CD4-positive, alpha-beta memory T cell (primary cell): ENCODE measurements at regions not wholly inside any gene's neighbourhood (a gene's known extent, or its start where the extent isn't known, plus 50 kb on each side); places are given as distances from the start of the nearest gene placed in this dataset.

Experiments used
- CTCF ChIA-PET: fragments of 350-600 bp; sonication (Branson Sonifier 250); formaldehyde crosslinking; loops from one replicate; lab custom pipeline; 2021; ENCODE audit warnings: inconsistent platforms; ENCODE audit not compliant: partially characterized antibody; lab: Charles Lee
- POLR2A ChIA-PET: fragments of 350-600 bp; sonication (Branson Sonifier 250); formaldehyde crosslinking; loops from one replicate; lab custom pipeline; 2021; ENCODE audit not compliant: partially characterized antibody; lab: Charles Lee
- DNase-seq, 5 donors: peaks; one replicate each; pipeline versions ENCODE4 v3.0.0 to v3.0.0-alpha.2; 2020 to 2022; ENCODE audit warnings: mixed read lengths in 1 of 5
- H3K27ac ChIP-seq: one replicate; pipeline ENCODE4 v1.7.0; 2013; ENCODE audit warnings: low read depth, low read length
- H3K27me3 ChIP-seq: 2 replicates; pipeline ENCODE4 v1.7.0; 2013; ENCODE audit warnings: mild to moderate bottlenecking, low read length, moderate library complexity; ENCODE audit not compliant: insufficient read depth
- H3K36me3 ChIP-seq: 2 replicates; pipeline ENCODE4 v1.7.0; 2013; ENCODE audit warnings: mild to moderate bottlenecking, low read length, moderate library complexity; ENCODE audit not compliant: insufficient read depth
- H3K4me1 ChIP-seq: 2 replicates; pipeline ENCODE4 v1.7.0; 2013; ENCODE audit warnings: mild to moderate bottlenecking, low read length, moderate library complexity; ENCODE audit not compliant: insufficient read depth
- H3K4me3 ChIP-seq, 2 donors: one replicate each; pipeline ENCODE4 v1.7.0; 2013; ENCODE audit warnings: low read length in 2 of 2, mild to moderate bottlenecking in 1 of 2
- H3K9me3 ChIP-seq, 2 donors: one replicate each; pipeline ENCODE4 v1.7.0; 2013; ENCODE audit warnings: low read length in 2 of 2, control low read depth in 1 of 2; ENCODE audit not compliant: control insufficient read depth in 1 of 2
- H3K27ac Mint-ChIP-seq, 7 donors: one replicate each; pipeline ENCODE4 v1.8.0; 2020 to 2021; ENCODE audit warnings: mixed read lengths in 7 of 7, mild to moderate bottlenecking in 6 of 7, inconsistent platforms in 3 of 7, moderate library complexity in 3 of 7
- H3K27me3 Mint-ChIP-seq, 2 donors: one replicate each; pipeline ENCODE4 v1.8.0; 2020 to 2021; ENCODE audit warnings: mixed read lengths in 2 of 2
- H3K36me3 Mint-ChIP-seq, 2 donors: one replicate each; pipeline ENCODE4 v1.8.0; 2020 to 2021; ENCODE audit warnings: mixed read lengths in 2 of 2, inconsistent platforms in 1 of 2, mild to moderate bottlenecking in 1 of 2
- H3K4me1 Mint-ChIP-seq, 4 donors: one replicate each; pipeline ENCODE4 v1.8.0; 2020 to 2021; ENCODE audit warnings: mixed read lengths in 4 of 4, mild to moderate bottlenecking in 1 of 4
- H3K4me3 Mint-ChIP-seq, 8 donors: one replicate each; pipeline ENCODE4 v1.8.0; 2020 to 2021; ENCODE audit warnings: mixed read lengths in 8 of 8, mild to moderate bottlenecking in 7 of 8, moderate library complexity in 6 of 8, inconsistent platforms in 3 of 8
- H3K9me3 Mint-ChIP-seq, 8 donors: one replicate each; pipeline ENCODE4 v1.8.0; 2020 to 2021; ENCODE audit warnings: mixed read lengths in 8 of 8, mild to moderate bottlenecking in 5 of 8, inconsistent platforms in 3 of 8, moderate library complexity in 1 of 8
- intact Hi-C: fragments of 100-400 bp; cut with micrococcal nuclease; formaldehyde crosslinking; loops from one replicate; pipeline ENCODE4 v1.15.1; 2023

GRCh38 chr13:74647211-74647610 lies 513.0 kb upstream of the KLF12 start:
- H3K4me1 ChIP-seq, result no peaks in the 10 kb centered on the region
- Mint-ChIP-seq H3K9me3 (peaks cover 0 to 3% (median 0%) of the 10 kb centered on the region in 8 donors), H3K27me3 (peaks cover 0 to 5% of the 10 kb centered on the region in 2 donors), H3K36me3 (no peaks in the 10 kb centered on the region), H3K4me1 (no peaks in the 10 kb centered on the region), H3K27ac (no peak overlapping the region), H3K4me3 (no peak overlapping the region)
- no peak for DNase-seq
- no peaks in the 10 kb centered on the region for H3K36me3 ChIP-seq
- no peak overlapping the region for H3K4me3 ChIP-seq
- intact Hi-C loops, result no loop called here
- no peaks in the 10 kb centered on the region for H3K9me3 ChIP-seq
- ChIA-PET POLR2A (no interaction called here), CTCF (no interaction called here)
- no peak overlapping the region for H3K27ac ChIP-seq
- no peaks in the 10 kb centered on the region for H3K27me3 ChIP-seq

GRCh38 chr13:74646091-74646490 lies 511.9 kb upstream of the KLF12 start:
- Histone ChIP-seq H3K4me3 (no peak overlapping the region), H3K9me3 (no peaks in the 10 kb centered on the region), H3K27ac (no peak overlapping the region), H3K27me3 (no peaks in the 10 kb centered on the region), H3K36me3 (no peaks in the 10 kb centered on the region), H3K4me1 (no peaks in the 10 kb centered on the region)
- POLR2A ChIA-PET, result no interaction called here
- Mint-ChIP-seq H3K9me3 (peaks cover 0 to 3% (median 0%) of the 10 kb centered on the region in 8 donors), H3K27ac (no peak overlapping the region), H3K27me3 (peaks cover 0 to 5% of the 10 kb centered on the region in 2 donors), H3K36me3 (no peaks in the 10 kb centered on the region), H3K4me1 (no peaks in the 10 kb centered on the region), H3K4me3 (no peak overlapping the region)
- intact Hi-C loops, result no loop called here
- CTCF ChIA-PET, result no interaction called here
- no peak for DNase-seq

- POLR2A ChIA-PET, result no interaction called here
- intact Hi-C loops, result no loop called here
- H3K27ac Mint-ChIP-seq, result no peak overlapping the region
Observed at GRCh38 chr13:74645586-74645985, 511.4 kb upstream of the KLF12 start.

GRCh38 chr13:74644229-74644628 lies 510.0 kb upstream of the KLF12 start:
- no peak overlapping the region for H3K4me3 Mint-ChIP-seq
- ChIA-PET POLR2A (no interaction called here), CTCF (interaction anchor here (1.0 kb wide), 1 partner anchor 10 kb away, joined by 3 read pairs; no protein-coding TSS in a partner anchor)
- H3K27ac Mint-ChIP-seq, result no peak overlapping the region
- Histone ChIP-seq H3K4me1 (no peaks in the 10 kb centered on the region), H3K9me3 (no peaks in the 10 kb centered on the region), H3K36me3 (no peaks in the 10 kb centered on the region), H3K27ac (no peak overlapping the region), H3K27me3 (no peaks in the 10 kb centered on the region), H3K4me3 (no peak overlapping the region)
- H3K4me1 Mint-ChIP-seq, result peaks cover 0 to 2% (median 0%) of the 10 kb centered on the region in 4 donors
- no peaks in the 10 kb centered on the region for H3K36me3 Mint-ChIP-seq
- intact Hi-C loops, result no loop called here
- DNase-seq, result no peak
- peaks cover 0 to 3% (median 0%) of the 10 kb centered on the region in 8 donors for H3K9me3 Mint-ChIP-seq
- peaks cover 0 to 2% of the 10 kb centered on the region in 2 donors for H3K27me3 Mint-ChIP-seq

More at GRCh38 chr13:74645586-74645985, 511.4 kb upstream of the KLF12 start:
- H3K4me3 ChIP-seq, result no peak overlapping the region
- Mint-ChIP-seq H3K9me3 (peaks cover 0 to 3% (median 0%) of the 10 kb centered on the region in 8 donors), H3K4me3 (no peak overlapping the region), H3K4me1 (no peaks in the 10 kb centered on the region), H3K36me3 (no peaks in the 10 kb centered on the region), H3K27me3 (peaks cover 0 to 3% of the 10 kb centered on the region in 2 donors)
- no peak overlapping the region for H3K27ac ChIP-seq
- no peak for DNase-seq
- H3K9me3 ChIP-seq, result no peaks in the 10 kb centered on the region
- H3K27me3 ChIP-seq, result no peaks in the 10 kb centered on the region
- no peaks in the 10 kb centered on the region for H3K4me1 ChIP-seq
- H3K36me3 ChIP-seq, result no peaks in the 10 kb centered on the region
- CTCF ChIA-PET, result no interaction called here

- Mint-ChIP-seq H3K4me3 (no peak overlapping the region), H3K27me3 (peaks cover 0 to under 1% of the 10 kb centered on the region in 2 donors), H3K4me1 (peaks cover 0 to 2% (median 0%) of the 10 kb centered on the region in 4 donors), H3K9me3 (peaks cover 0 to 3% (median 0%) of the 10 kb centered on the region in 8 donors), H3K36me3 (no peaks in the 10 kb centered on the region), H3K27ac (no peak overlapping the region)
- DNase-seq, result no peak
- no peak overlapping the region for H3K27ac ChIP-seq
- H3K4me1 ChIP-seq, result no peaks in the 10 kb centered on the region
- no peaks in the 10 kb centered on the region for H3K36me3 ChIP-seq
- H3K27me3 ChIP-seq, result no peaks in the 10 kb centered on the region
- no peaks in the 10 kb centered on the region for H3K9me3 ChIP-seq
- CTCF ChIA-PET, result interaction anchor here (0.9 to 1.3 kb wide), 2 partner anchors 10 to 11 kb away, joined by 3 to 4 read pairs; no protein-coding TSS in a partner anchor
- H3K4me3 ChIP-seq, result no peak overlapping the region
- POLR2A ChIA-PET, result no interaction called here
- intact Hi-C loops, result no loop called here
Observed at GRCh38 chr13:74641586-74641985, 507.4 kb upstream of the KLF12 start.

- H3K4me3 Mint-ChIP-seq, result no peak overlapping the region
- Histone ChIP-seq H3K4me1 (no peaks in the 10 kb centered on the region), H3K9me3 (no peaks in the 10 kb centered on the region), H3K27ac (no peak overlapping the region), H3K36me3 (no peaks in the 10 kb centered on the region), H3K4me3 (no peak overlapping the region), H3K27me3 (no peaks in the 10 kb centered on the region)
- ChIA-PET CTCF (no interaction called here), POLR2A (no interaction called here)
- no peak overlapping the region for H3K27ac Mint-ChIP-seq
- intact Hi-C loops, result no loop called here
- peaks cover 0 to 12% (median 1%) of the 10 kb centered on the region in 8 donors for H3K9me3 Mint-ChIP-seq
- no peak for DNase-seq
- peaks cover 4 to 5% of the 10 kb centered on the region in 2 donors for H3K27me3 Mint-ChIP-seq
- H3K36me3 Mint-ChIP-seq, result no peaks in the 10 kb centered on the region
- no peaks in the 10 kb centered on the region for H3K4me1 Mint-ChIP-seq
Observed at GRCh38 chr13:74633734-74634133, 499.5 kb upstream of the KLF12 start.

- no peaks in the 10 kb centered on the region for H3K9me3 ChIP-seq
- intact Hi-C loops, result no loop called here
- ChIA-PET CTCF (no interaction called here), POLR2A (no interaction called here)
- Mint-ChIP-seq H3K27me3 (peaks cover 5 to 8% of the 10 kb centered on the region in 2 donors), H3K27ac (no peak overlapping the region), H3K36me3 (no peaks in the 10 kb centered on the region), H3K9me3 (peaks cover 0 to 13% (median 2%) of the 10 kb centered on the region in 8 donors), H3K4me3 (no peak overlapping the region), H3K4me1 (no peaks in the 10 kb centered on the region)
- DNase-seq, result no peak
- H3K36me3 ChIP-seq, result no peaks in the 10 kb centered on the region
- no peaks in the 10 kb centered on the region for H3K27me3 ChIP-seq
- H3K27ac ChIP-seq, result no peak overlapping the region
- H3K4me3 ChIP-seq, result no peak overlapping the region
- no peaks in the 10 kb centered on the region for H3K4me1 ChIP-seq
Observed at GRCh38 chr13:74629985-74630384, 495.8 kb upstream of the KLF12 start.
